ENCODE measurements at regions not wholly inside any gene's neighbourhood (a gene's known extent, or its start where the extent isn't known, plus 50 kb on each side); places are given as distances from the start of the nearest gene placed in this dataset.

DNA sequence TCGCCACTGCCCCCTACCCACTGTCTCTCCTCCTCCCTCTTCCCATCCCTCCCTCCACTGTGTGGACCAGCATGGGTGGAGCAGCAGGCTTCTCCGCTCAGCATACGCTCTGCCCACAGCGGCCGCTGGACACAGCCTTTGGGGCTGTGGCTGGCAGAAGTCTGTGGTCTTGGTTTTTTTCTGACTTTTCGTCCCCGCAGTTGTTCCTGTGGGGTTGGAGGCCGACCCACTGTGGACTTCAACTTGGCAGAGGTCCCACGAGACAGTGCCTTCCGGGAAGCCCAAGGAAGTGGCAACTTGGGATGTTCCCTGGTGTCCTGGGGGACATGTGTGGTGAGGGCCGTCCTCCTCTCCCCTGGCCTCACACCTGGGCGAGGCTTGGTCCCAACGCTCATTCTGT lies 162.5 kb upstream of the C1orf174 start:
- TF ChIP-seq SUZ12 (IDR thresholded peaks at IDR 0.05; ENCODE audit: extremely low read depth, insufficient read depth, insufficient read length) (no peak), YY1 (IDR thresholded peaks at IDR 0.05; ENCODE audit: insufficient read depth, insufficient read length) (no peak)

Measured in NT2/D1 (cell line).